C1 segment of cervical spinal cord (tissue), 14 donors: ENCODE measurements at regions not wholly inside any gene's neighbourhood (a gene's known extent, or its start where the extent isn't known, plus 50 kb on each side); places are given as distances from the start of the nearest gene placed in this dataset.
A peak's percentile ranks its signal among the peaks of the same experiment; 100 is the strongest.
"Not testable (repeated sequence)": the region's sequence is repeated elsewhere in the genome, so short reads cannot be mapped to it uniquely, and the experiment has no call there.

ENCODE experiments used
- DNase-seq, 14 donors: peaks; one replicate each; lab custom pipeline; 2025; lab: John Stamatoyannopoulos, UW

DNA sequence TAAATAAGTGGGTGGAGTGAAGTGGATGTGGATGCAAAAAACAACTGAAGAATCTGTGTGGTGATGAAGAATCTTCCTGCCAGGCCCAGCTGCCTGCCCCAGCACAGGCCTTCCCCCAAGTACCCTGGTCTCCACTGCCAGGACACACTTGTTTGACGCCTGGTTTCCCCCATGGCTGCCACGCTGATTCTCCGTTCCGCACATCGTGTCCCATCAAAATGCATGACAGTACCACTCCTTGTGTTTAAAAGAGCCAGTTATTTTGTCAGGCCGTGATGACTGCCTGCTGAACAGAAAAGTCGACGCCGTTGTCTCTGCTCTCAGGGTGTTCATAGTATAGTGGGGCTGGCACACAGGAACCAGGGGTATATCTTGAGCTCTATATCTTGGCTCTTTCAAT, 50.3 kb upstream of the KYNU start:
- no peak for DNase-seq

DNA sequence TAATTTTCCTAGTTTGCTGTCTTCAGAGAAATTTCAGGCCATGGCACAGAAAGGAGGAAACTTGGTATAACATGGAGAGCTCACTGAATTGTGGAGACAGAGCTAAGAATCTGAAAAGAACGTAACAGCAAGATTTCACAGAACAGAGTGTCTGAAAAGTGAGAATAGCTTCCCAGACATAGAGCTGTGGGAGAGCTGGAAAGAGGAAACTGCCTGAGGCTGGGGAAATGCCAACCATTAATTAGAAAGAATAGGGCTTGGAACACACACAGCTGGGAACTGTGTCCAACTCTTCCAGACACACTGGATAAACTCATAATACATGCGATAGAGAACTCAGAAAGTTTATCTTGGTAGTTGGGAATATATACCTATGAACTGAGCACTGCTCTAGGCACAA, 51.6 kb upstream of the KYNU start:
- peak in 2 of 14 donors; percentile 2 for DNase-seq

DNA sequence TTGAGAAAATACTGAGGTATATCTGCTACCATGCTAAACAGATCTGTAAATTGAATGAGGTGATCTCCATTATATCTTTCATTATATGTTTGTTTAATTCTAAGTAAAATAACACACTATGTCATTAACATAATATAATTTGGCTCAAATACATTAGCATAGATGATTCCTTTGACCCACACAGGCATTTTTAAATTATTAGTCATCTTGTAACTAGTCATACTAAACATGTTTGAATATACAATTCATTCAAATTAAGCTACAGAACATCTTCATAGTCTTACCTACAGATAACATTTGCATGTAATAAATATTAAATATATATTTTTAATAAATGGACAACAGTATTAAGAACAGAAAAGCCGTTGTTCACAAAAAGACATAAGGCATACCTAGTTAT, 52.7 kb upstream of the KYNU start:
- no peak for DNase-seq

DNA sequence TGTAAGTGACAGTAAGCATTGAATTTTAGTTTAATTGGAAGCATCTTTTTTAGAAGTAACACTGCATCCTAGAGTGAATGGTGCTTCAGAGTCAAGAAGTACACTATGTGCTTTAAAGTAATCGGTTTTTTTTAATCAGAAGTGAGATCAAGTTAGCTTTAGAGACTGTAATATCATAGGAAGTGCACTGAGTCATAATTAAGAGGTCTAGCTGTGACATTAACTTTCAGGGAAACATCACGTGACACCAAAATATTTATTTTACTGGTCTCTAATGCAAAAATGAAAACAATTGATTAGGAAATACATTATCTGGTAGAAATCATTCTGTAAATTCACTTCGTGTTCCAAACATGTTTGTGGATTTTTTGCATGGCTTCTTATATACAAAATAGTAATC, 55.3 kb upstream of the KYNU start:
- no peak for DNase-seq

DNA sequence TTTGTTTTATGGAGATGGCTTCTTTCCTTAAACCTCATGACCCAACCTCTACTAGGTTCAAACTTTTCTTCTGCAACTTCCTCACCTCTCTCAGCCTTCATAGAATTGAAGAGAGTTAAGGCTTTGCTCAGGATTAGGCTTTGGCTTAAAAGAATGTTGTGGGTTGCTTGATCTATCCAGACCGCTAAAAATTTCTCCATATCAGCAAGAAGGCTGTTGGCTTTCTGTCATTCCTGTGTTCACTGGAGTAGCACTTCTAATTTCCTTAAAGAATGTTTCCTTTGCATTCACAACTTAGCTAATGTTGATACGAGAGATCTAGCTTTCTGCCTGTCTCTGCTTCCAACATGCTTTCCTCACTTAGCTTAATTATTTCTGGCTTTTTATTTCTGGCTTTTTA, 58.1 kb upstream of the KYNU start:
- no peak for DNase-seq

DNA sequence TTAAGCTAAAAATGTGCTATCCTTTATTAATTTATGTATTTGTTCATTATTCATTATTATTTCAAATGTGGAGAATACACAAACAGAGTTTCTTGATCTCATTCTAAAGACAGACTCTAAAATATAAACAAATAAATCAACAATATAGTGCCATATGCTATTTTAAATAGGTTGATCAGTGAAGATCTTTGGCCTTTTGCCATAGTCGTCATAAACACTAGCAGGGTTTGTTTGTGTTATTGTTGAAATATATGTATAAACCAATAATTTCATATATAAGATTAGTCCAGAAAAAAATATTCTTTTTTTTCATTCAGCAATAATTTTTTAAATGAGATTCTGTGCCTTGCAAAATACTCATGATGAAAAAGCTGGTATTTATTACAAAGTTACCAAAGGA, 62.1 kb upstream of the KYNU start:
- no peak for DNase-seq

DNA sequence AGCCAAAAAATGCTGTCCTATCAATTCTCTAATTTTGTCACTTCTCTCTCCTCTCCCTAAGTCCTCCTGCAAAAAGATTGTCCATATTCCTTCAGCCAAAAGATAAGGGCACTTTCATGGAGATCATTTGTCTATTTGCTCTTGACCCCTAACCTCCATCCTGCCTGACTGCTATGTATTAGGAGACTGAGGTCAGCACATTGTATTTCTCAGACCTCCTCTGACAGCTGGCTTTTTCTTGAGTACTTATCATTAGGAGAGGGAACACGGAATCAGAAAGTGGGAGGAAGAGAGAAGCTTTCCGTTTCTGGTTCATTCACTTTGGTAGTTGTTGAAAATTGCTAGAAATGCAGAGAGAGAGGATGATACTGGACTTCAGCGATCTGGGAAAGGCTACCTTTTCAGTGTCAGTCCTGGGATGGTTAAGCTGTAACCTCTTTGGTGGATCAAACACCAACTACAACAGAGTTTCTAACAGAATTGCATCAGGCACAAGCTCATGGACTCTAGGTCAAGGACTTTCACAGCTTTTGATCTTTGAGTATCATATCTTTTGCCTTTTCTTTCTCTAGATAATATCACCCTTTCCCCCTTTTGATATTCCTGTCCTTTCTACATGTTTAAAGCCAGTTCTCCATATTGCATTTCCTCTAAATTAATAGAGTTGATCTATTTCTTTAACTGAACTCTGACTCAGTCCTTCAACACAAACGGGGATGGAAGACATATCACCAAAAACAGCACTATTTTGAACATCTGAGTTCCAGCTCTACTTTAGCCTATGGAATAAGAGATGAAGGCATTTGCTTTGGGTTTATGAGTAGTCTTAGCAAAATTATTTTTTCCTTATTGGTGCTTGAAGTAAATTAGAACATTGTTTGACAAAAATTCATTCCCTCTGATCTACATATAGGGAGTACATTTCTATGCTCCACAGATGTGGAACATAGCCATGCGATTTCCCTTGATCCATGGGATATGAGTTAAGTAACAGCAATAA, 63.3 kb upstream of the KYNU start:
- no peak for DNase-seq

DNA sequence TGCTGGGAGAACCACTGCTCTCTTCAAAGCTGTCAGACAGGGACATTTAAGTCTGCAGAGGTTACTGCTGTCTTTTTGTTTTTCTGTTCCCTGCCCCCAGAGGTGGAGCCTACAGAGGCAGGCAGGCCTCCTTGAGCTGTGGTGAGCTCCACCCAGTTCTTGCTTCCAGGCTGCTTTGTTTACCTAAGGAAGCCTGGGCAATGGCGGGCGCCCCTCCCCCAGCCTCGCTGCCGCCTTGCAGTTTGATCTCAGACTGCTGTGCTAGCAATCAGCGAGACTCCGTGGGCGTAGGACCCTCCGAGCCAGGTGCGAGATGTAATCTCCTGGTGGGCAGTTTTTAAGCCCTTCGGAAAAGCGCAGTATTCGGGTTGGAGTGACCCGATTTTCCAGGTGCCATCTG, 65.8 kb upstream of the KYNU start:
- not testable (repeated sequence) for DNase-seq

DNA sequence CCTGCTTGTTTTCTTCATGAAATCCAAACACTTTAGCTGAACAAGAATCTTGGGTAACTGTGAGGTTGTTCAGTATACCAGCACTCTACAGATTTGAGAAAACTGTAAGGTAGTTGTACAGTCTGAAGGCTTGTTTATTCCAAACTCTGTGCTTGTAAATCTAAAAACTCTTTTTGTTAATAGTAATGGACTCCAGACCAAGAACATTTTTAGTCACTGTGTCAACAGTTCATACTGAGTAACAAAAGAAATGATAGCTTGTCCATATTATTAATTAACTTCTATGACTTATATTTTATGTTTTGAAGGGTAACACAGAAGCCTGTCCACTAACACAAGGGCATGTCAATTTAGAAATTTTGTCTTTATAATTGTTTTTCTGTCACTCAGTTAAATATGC, 72.2 kb upstream of the KYNU start:
- DNase-seq: no peak

DNA sequence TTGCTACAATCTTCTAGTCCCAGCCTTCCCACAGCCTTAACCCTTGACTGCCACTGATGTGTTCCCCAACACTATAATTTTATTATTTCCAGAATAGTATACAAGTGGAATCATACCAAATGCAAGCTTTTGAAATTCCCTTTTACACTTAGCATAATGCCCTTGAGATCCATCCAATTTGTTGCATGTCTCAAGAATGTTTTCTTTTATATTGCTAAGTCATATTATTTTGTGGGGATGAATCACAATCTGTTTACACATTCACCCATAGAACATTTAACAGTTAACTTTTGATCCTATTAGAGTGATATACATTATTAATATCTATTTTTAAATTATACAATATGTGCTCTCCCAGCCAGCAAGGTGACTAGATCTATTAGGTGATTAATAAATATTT, 74.3 kb upstream of the KYNU start:
- DNase-seq: no peak

DNA sequence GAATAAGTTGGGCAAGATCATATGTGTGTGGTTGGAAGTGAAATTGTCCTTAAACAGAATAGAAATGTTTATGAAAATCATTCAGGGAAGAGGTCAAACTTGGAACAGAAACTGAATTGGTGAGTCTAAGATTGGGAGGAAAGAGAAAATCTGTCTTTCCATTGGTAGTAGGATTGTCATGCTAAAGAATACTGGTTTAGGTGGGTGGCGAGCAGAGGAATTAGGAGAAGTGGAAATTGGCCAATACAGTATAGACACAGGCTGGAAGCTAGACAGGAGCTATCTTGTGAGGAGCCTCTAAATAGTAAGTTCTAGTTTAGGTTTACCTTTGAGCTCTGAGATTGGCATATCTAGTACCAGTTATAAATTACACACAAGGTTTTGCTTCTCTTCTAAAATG, 80.9 kb upstream of the KYNU start:
- DNase-seq: no peak

DNA sequence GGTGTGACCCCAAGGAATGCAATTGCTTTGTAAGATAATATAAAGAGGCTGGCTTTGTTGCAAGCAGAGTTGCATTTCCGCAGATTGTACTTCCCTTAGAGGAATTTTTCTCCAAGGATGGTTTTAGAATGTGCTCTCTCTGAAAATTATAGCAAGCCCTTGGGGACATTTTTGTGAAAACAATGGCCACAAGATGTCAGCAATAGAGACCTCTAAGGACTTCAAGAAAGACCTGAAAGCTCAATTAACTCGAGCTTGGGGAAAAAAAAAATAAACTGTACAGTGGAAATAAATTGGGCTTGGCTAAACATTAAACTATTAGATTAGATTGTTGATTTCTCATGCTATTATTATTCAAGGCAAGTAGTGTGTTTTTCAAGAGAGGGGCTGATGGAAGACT, 81.3 kb upstream of the KYNU start:
- no peak for DNase-seq

DNA sequence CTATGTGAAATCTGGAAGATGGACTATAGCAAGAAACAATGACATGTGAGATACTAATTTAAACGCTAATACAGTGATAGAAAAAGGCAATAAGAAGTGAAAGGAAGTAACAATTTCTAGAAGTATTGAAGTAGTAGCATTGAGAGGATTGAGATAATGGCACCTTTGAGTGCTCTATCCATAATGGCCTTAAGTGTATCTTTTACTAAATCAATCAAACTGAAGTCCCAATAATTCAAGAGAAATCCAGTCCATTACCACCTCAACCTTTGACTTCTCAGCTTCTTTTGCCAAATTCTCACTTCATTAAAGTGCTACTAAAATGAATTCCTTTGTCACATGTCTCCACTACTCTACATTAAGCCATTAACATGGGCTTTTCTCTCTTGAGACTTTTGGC, 82.6 kb upstream of the KYNU start:
- no peak for DNase-seq

DNA sequence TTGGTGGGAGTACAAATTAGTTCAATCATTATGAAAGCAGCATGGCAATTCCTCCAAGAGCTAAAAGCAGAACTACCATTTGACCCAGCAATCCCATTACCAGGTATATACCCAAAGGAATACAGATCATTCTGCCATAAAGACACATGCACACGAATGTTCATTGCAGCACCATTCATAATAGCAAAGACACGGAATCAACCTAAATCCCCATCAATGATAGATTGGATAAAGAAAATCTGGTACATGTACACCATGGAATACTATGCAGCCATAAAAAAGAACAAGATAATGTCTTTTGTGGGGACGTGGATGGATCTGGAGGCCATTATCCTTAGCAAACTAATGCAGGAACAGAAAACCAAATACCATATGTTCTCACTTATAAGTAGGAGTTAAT, 85.1 kb upstream of the KYNU start:
- not testable (repeated sequence) for DNase-seq

DNA sequence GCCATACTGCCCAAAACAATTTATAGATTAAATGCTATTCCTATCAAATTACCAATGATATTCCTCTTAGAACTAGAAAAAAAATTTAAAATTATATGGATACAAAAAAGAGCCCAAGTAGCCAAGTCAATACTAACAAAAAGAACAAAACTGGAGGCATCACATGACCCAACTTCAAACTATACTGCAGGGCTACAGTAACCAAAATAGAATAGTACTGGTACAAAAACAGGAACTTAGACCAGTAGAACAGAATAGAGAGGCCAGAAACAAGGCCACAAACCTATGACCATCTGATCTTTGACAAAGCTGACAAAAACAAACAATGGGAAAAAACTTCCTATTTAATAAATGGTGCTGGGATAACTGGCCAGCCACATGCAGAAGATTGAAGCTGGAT, 86.1 kb upstream of the KYNU start:
- DNase-seq: no peak

DNA sequence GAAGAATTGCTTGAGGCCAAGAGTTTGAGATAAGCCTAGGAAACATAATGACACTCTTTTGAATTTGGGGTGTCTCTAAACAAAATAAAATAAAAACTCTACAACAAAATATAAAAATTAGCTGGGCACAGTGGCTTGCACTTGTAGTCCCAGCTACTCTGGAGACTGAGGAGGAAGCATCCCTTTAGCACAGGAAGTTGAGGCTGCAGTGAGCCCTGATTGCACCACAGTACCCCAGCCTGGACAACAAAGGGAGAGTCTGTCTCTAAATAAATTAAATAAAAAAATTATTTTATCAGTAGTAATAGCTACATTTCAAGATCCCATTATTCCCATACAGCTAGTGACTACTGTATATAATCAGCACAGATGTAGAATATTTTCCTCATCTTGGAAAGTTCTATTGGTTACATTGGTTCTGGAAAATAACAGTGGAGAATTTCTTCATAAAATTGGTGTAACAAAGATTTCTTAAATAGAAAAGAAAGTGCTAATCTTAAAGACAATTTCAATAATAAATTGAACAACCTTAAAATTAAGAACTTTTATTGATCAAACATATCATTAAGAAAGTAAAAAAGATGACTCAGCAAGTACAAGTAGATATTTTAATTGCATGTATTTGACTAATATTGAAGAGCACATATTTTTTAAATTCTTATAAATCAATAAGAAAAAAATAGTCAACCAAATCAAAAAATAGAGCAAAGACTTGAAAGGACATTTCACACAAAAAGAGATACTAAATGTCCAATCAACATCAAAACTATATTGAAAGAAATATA, 90.4 kb upstream of the KYNU start:
- DNase-seq: no peak

DNA sequence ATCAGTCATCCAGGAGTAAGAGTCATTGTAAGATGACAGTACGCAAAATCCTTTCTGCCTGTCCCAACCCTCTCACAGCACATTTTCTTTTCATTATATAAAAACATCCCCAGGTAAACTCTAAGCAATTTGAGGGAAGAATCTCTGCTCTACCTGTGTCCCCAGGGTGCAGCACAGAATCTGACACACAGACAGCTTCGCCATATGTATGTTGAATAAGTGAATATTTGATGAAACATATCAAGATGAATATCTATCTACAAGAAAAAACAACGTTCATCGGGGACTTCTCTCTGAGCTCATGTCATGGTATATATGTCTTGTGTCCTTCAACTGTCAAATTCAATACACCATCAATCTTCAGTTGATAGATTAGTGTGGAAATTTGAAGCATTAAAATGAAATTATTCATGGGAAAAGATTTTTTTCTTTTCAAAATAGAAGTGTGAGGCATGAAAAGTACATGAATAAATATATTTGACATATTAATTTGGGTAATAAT, 94.5 kb upstream of the KYNU start:
- DNase-seq: no peak

DNA sequence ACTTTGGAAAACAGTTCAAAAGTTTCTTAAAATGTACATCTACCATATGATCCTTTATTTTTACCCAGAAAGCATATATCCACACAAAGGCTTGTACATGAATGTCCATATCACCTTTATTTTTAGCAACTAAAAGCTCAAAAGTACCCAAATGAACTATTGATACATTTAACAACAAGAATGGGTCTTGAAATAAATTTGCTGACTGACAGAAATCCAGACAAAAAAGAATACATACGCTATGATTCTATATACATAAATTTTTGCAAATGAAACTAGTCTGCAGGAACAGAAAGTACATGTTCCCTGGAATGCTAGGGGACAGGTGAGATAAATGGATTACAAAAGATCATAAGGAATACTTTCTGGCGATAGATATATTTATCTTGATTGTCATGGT, 96.3 kb upstream of the KYNU start:
- no peak for DNase-seq

DNA sequence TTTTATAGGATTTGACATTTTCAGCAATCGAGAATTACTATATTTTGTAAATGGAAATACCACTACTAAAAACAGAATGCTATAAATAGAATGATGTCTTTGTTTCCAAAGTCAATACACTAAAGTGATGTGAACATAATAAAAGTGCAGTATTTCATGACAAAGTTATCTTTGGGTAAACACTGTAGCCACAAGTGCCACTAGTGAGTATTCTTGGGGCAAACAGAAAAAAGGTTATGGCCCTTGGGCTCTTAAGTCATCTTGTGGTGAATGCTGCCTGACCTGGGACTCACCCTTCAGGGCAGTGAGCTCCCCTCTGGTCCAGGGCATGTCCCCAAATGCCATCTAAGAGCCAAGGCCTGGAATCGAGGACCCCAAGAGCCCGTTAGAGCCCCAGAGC, 99.2 kb upstream of the KYNU start:
- no peak for DNase-seq

DNA sequence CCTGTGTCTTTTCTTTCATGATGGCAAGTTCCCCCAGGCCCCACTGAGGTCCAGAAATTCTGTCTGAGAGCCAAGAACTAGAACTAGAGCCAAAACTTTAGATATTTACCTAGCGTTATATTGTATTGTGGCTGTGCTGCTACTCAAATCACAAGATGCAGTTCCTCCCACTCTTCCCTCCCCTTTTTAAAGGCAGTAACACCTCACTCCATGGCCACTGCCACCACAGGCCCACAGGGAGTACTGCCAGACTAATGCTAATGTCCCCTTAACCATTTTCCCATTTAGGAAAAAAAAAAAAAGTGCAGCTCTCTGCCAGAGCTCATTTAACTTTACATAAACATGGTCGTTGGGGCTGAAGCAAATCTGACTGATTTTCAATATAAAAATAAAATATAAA, 99.7 kb upstream of the KYNU start:
- DNase-seq: no peak

DNA sequence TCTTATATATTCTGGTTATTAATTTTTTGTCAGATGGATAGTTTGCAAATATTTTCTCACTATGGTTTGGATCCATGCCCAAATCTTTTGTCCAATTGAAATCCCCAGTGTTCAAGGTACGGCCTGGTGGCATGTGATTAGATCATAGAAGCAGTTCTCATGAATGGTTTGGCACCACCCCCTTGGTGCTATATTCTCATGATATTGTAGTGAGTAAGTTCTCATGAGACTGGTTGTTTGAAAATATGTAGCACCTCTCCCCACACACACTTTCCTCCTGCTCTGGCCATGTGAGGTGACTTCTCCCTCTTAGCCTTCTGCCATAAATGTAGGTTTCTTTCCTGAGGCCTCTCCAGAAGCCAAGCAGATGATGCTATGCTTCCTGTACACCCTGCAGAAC, 107.7 kb upstream of the KYNU start:
- DNase-seq: no peak

DNA sequence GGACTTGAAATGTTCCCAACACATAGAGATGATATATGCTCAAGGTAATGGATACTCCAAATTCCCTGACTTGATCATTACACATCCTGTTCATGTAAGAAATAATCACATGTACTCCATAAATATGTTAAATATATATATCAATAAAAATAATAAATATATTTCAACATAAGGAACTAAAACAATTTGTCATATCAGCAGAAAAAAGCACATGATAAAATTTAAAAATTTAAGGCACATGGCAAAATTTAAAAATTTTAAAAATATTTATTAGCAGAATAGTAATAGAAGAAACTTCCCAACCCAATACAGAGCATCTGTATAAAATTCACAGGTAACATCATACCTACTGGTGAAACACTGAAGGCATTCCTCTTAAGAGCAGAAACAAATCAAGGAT, 109.6 kb upstream of the KYNU start:
- DNase-seq: no peak

DNA sequence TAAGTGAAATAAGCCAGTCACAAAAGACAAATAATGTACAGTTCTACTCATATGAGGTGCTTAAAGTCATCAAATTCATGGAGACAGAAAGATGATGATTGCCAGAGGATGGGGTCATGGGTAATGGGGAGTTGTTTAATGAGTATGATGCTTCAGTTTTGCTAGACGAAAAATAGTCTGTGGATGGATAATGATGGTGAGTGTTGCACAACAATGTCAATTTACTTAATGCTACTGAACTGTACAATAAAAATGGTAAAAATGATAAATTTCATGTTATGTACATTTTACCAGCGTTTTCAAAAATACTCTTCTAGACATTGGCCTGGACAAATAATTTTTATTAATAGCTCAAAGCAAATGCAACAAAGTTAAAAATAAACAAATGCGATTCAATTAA, 118.5 kb upstream of the KYNU start:
- DNase-seq: no peak
